OCI-LY7 (cell line): ENCODE measurements at regions not wholly inside any gene's neighbourhood (a gene's known extent, or its start where the extent isn't known, plus 50 kb on each side); places are given as distances from the start of the nearest gene placed in this dataset.
"Not testable (repeated sequence)": the region's sequence is repeated elsewhere in the genome, so short reads cannot be mapped to it uniquely, and the experiment has no call there.

Experiments used
- EZH2phosphoT487 ChIP-seq: fragments of 200-600 bp; sonication (generic); IDR thresholded peaks from 2 replicates; pipeline ENCODE4 v1.6.1; 2018; ENCODE audit warnings: low read depth, borderline replicate concordance, mild to moderate bottlenecking, mixed run types, antibody characterized with exemption, low read length, moderate library complexity, mixed read lengths
- TF ChIP-seq, protein P1 (sequence below): fragments of 200-600 bp; sonication (generic); conservative IDR thresholded peaks from 2 replicates; pipeline ENCODE4 v1.5.1; 2014; ENCODE audit warnings: mild to moderate bottlenecking, antibody characterized with exemption, low read length, moderate library complexity, mixed read lengths

- TF ChIP-seq, protein P1, sequence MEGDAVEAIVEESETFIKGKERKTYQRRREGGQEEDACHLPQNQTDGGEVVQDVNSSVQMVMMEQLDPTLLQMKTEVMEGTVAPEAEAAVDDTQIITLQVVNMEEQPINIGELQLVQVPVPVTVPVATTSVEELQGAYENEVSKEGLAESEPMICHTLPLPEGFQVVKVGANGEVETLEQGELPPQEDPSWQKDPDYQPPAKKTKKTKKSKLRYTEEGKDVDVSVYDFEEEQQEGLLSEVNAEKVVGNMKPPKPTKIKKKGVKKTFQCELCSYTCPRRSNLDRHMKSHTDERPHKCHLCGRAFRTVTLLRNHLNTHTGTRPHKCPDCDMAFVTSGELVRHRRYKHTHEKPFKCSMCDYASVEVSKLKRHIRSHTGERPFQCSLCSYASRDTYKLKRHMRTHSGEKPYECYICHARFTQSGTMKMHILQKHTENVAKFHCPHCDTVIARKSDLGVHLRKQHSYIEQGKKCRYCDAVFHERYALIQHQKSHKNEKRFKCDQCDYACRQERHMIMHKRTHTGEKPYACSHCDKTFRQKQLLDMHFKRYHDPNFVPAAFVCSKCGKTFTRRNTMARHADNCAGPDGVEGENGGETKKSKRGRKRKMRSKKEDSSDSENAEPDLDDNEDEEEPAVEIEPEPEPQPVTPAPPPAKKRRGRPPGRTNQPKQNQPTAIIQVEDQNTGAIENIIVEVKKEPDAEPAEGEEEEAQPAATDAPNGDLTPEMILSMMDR = not testable (repeated sequence)
- TF ChIP-seq EZH2phosphoT487 = not testable (repeated sequence)
These were observed 198.4 kb upstream of the SULF2 start for GRCh38 chr20:47983642-47984041.
